Heart left ventricle (tissue), 16 donors: ENCODE measurements at regions not wholly inside any gene's neighbourhood (a gene's known extent, or its start where the extent isn't known, plus 50 kb on each side); places are given as distances from the start of the nearest gene placed in this dataset.

Source experiments
- ATAC-seq, 4 donors: fragments of 200-7000 bp; cut with Tn5 transposase; one replicate each; pipeline ENCODE4 v1.9.1; 2020 to 2022; ENCODE audit warnings: moderate library complexity in 4 of 4, mild to moderate bottlenecking in 3 of 4, moderate number of reproducible peaks in 1 of 4
- DNase-seq, 5 donors: peaks; one replicate each; pipeline ENCODE4 v3.0.0-alpha.2; 2020
- H3K27ac ChIP-seq, 12 donors: fragments of 200-600 bp; sonication (generic) in 4 of 12; one replicate each; pipeline versions ENCODE4 v1.5.0 to v1.8.0; 2016 to 2022; ENCODE audit warnings: mild to moderate bottlenecking in 2 of 12
- H3K27me3 ChIP-seq, 9 donors: fragments of 200-600 bp; sonication (generic) in 2 of 9; one replicate each; pipeline versions ENCODE4 v1.5.1 to v1.8.0; 2016 to 2022; ENCODE audit warnings: mild to moderate bottlenecking in 3 of 9
- H3K36me3 ChIP-seq, 9 donors: fragments of 200-600 bp; sonication (generic) in 2 of 9; one replicate each; pipeline versions ENCODE4 v1.5.0 to v1.8.0; 2018 to 2022; ENCODE audit warnings: mild to moderate bottlenecking in 2 of 9
- H3K4me1 ChIP-seq, 12 donors: fragments of 200-600 bp; sonication (generic) in 4 of 12; one replicate each; pipeline versions ENCODE4 v1.5.0 to v1.8.0; 2016 to 2022; ENCODE audit warnings: mild to moderate bottlenecking in 3 of 12
- H3K4me3 ChIP-seq, 12 donors: fragments of 200-600 bp; sonication (generic) in 4 of 12; one replicate each; pipeline versions ENCODE4 v1.5.0 to v1.8.0; 2017 to 2022; ENCODE audit warnings: mild to moderate bottlenecking in 9 of 12, moderate library complexity in 4 of 12
- H3K9me3 ChIP-seq, 12 donors: fragments of 200-600 bp; sonication (generic) in 4 of 12; one replicate each; pipeline versions ENCODE4 v1.5.0 to v1.8.0; 2016 to 2022; ENCODE audit warnings: mild to moderate bottlenecking in 1 of 12
- POLR2A ChIP-seq, 2 donors: fragments of 450-650 bp; IDR thresholded peaks; one replicate each; pipeline ENCODE4 v1.6.1; 2017; ENCODE audit warnings: antibody characterized with exemption in 2 of 2, mild to moderate bottlenecking in 2 of 2, moderate library complexity in 2 of 2
- WGBS, 4 donors: extraction: QIAGEN DNeasy Blood & Tissue Kit in 2 of 4; methylation state at CpG; one replicate each; pipeline versions ENCODE4 v1.1.5 to v1.1.7; 2013 to 2018; 5-methylcytosine and 5-hydroxymethylcytosine counted together
- intact Hi-C, 10 donors: fragments of 100-400 bp; cut with DNase I; formaldehyde crosslinking; loops; one replicate each; pipeline versions ENCODE4 v1.11.1 to v1.14.2; 2022
- TF ChIP-seq, protein P1 (sequence below), 12 donors: fragments of 200-600 bp; sonication (generic) in 4 of 12; IDR thresholded peaks; one replicate each; pipeline versions ENCODE4 v1.5.0 to v1.8.0; 2018 to 2022; ENCODE audit warnings: antibody characterized with exemption in 12 of 12, mild to moderate bottlenecking in 5 of 12
- donor health status: ischemic (EF 13 %, LVEDD 7.1; RV severe dilation, severe dysfunction).
- donor health status: healthy with polysubstance abuse.
- donor health status: DM: no; HTN: yes; CAD: no.
- donor health status: DM: no; HTN: no; CAD: no.
- donor health status: ischemic (EF 25% LVEDD 6.9; RV normal size, moderate dysfunction).
- donor health status: ischemic (EF 25% LVEDD 5.7; RV mildly dilated, moderate dysfunction).
- donor health status: healthy.
- donor health status: DM: yes; HTN: yes; CAD: no.
- donor health status: ischemic (EF 35%, LVEDD 5.7; RV mildly dilated, moderate dysfunction).
- donor health status: nonischemic (EF 11% LVEDD 7.7; RV severe dilation, severe dysfunction).
- donor health status: DM: yes; HTN: yes; CAD: no.
- donor health status: PGD.
- donor health status: ischemic (EF 29% LVEDD 5.4; RV normal size, mild dysfunction).
- donor health status: nonischemic (EF 23%, LVEDD 6.1; RV moderate dilation, normal function).

DNA sequence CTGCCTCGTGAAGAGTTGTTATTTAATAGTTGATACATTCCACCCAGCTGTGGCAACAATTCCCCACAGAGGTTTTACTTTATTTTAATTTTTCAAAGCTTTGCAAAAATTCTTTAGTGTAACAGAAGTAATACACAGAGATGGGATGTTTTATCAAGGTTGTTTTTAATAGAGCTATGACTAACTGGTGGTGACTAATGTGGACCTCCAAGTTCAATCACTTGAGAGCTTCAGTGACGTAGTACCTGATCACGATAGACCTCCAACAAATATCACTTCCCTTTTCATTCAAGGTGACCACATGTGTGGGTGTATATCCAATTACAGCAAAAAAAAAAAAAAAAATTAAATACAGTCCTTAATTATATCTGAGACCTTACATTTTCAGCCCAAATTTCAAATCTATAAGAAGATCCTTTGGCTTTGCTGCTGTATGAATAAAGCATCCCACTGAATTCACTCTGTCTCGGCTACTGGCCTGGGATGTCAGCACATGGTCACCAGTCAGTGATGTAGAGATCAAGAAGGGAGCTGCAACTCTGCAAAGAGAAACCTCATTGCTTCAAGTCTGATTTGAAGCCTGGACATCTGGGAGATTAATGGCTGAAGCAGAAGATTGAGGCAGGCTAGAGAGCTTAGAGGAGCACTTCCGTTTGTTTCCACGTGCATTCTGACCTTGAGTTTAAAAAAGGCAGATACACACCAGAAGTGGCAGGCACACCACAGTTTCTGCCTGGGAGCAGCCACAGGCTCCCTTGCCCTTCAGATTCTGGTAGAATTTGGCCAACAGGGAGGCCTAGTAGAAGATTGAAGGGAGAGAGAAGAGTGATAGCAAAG is 345.9 kb upstream of the NOCT start:
- Histone ChIP-seq H3K36me3 (no peaks in the 10 kb centered on the region), H3K9me3 (no peaks in the 10 kb centered on the region), H3K4me1 (peaks cover 0 to 20% (median 2%) of the 10 kb centered on the region in 12 donors), H3K27ac (no peak overlapping the region), H3K27me3 (no peaks in the 10 kb centered on the region), H3K4me3 (no peak overlapping the region)
- ATAC-seq, result no peak
- intact Hi-C loops, result loop anchor here in 2 of 10 donors (5.0 to 10.0 kb wide), 3 partner anchors 72 to 1545 kb away; no protein-coding TSS in a partner anchor
- DNase-seq, result no peak
- WGBS, 4 donors, result 74 to 87% (median 82%) methylated on average over 6 of the region's 6 CpGs
- no peak for TF ChIP-seq POLR2A (IDR thresholded peaks at IDR 0.05)
- TF ChIP-seq, protein P1, sequence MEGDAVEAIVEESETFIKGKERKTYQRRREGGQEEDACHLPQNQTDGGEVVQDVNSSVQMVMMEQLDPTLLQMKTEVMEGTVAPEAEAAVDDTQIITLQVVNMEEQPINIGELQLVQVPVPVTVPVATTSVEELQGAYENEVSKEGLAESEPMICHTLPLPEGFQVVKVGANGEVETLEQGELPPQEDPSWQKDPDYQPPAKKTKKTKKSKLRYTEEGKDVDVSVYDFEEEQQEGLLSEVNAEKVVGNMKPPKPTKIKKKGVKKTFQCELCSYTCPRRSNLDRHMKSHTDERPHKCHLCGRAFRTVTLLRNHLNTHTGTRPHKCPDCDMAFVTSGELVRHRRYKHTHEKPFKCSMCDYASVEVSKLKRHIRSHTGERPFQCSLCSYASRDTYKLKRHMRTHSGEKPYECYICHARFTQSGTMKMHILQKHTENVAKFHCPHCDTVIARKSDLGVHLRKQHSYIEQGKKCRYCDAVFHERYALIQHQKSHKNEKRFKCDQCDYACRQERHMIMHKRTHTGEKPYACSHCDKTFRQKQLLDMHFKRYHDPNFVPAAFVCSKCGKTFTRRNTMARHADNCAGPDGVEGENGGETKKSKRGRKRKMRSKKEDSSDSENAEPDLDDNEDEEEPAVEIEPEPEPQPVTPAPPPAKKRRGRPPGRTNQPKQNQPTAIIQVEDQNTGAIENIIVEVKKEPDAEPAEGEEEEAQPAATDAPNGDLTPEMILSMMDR (IDR thresholded peaks at IDR 0.05), result no peak

DNA sequence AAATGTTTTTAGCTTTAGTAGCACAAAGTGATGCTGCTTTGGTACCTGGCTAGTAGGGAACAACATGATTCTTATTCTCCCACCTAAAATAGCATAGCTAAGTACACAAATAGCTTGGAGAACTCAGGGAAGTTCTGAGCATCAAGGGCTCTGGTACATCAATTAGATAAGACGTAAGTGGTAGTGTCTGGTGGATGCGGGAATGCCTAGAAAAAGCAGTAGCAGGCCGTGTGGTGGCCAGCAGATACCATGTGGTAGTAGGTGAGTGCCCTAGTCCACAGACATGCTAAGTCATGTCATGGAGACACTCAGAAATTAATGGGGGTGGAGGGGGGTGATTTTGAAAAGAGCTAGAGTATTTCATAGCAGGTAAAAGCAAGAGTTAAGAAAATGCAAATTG is 347.3 kb upstream of the NOCT start:
- intact Hi-C loops, result no loop called here
- H3K27me3 ChIP-seq, result no peaks in the 10 kb centered on the region
- H3K4me1 ChIP-seq, result peaks cover 0 to 18% (median 2%) of the 10 kb centered on the region in 12 donors
- H3K9me3 ChIP-seq, result no peaks in the 10 kb centered on the region
- H3K27ac ChIP-seq, result no peak overlapping the region
- TF ChIP-seq, protein P1 (IDR thresholded peaks at IDR 0.05), result no peak
- no peak for TF ChIP-seq POLR2A (IDR thresholded peaks at IDR 0.05)
- H3K36me3 ChIP-seq, result no peaks in the 10 kb centered on the region
- no peak overlapping the region for H3K4me3 ChIP-seq
- DNase-seq (no peak), ATAC-seq (peak in 1 of 4 donors; percentile 23)
- WGBS, 4 donors, result 54 to 69% (median 61%) methylated on average over 3 of the region's 3 CpGs

DNA sequence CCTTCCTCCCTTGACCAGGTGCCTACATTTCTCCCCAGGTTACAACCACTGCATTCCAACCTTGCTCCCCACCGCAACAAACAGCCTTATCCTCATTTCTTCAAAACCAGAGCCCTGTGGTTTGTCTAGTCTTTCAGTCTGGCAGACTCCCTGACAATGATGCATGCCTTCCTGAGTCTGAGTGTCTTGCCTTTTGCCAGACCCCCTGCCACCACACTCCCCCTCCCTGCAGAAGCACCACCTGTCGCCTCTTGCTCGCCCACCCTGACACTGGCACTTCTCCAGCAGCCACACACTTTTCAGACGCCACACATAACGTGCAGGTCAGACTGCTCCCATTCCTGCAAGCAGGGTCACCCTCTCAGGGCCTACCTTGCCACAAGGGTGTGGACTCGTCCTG is 349.2 kb upstream of the NOCT start:
- intact Hi-C loops, result no loop called here
- TF ChIP-seq POLR2A (IDR thresholded peaks at IDR 0.05), result no peak
- TF ChIP-seq, protein P1 (IDR thresholded peaks at IDR 0.05), result no peak
- peaks cover 0 to 8% (median 0%) of the 10 kb centered on the region in 12 donors for H3K4me1 ChIP-seq
- H3K4me3 ChIP-seq, result no peak overlapping the region
- 94 to 96% (median 94%) methylated on average over 6 of the region's 6 CpGs for WGBS, 4 donors
- H3K9me3 ChIP-seq, result no peaks in the 10 kb centered on the region
- H3K36me3 ChIP-seq, result no peaks in the 10 kb centered on the region
- H3K27me3 ChIP-seq, result no peaks in the 10 kb centered on the region
- ATAC-seq (no peak), DNase-seq (no peak)
- no peak overlapping the region for H3K27ac ChIP-seq

DNA sequence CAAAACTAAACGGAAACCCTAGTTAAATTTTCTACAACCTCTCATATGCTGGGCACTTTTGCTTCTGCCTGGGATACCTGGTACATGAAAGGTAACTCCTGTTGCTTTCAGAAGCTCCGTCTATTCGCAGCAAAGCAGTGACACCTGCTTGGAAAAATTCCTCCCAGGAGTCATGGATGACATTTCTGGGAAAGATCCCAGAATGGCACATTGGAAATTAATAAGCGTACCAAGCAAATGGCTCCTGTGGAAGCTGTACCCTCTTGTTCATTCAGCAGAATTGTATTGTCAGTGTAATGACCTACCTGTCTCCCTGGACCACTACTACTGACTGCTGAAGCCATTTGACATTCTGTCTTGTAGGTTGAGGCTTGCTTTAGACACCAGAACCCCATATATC is 349.7 kb upstream of the NOCT start:
- WGBS, 4 donors, result 86 to 100% (median 97%) methylated on average over 4 of the region's 4 CpGs

More for the DNA sequence above, 349.7 kb upstream of the NOCT start:
- ATAC-seq (no peak), DNase-seq (no peak)
- Histone ChIP-seq H3K27me3 (no peaks in the 10 kb centered on the region), H3K4me1 (peaks cover 0 to 3% (median 0%) of the 10 kb centered on the region in 12 donors), H3K4me3 (no peak overlapping the region), H3K36me3 (no peaks in the 10 kb centered on the region), H3K9me3 (no peaks in the 10 kb centered on the region), H3K27ac (no peak overlapping the region)
- TF ChIP-seq POLR2A (IDR thresholded peaks at IDR 0.05), result no peak
- TF ChIP-seq, protein P1 (IDR thresholded peaks at IDR 0.05), result no peak
- intact Hi-C loops, result no loop called here
